Activated CD4-positive, alpha-beta T cell treated with anti-CD3 and anti-CD28 coated beads, Interleukin-2, amount 10 ng/mL, durations not matched to agents 24 days and 14 days (primary cell): ENCODE measurements at regions not wholly inside any gene's neighbourhood (a gene's known extent, or its start where the extent isn't known, plus 50 kb on each side); places are given as distances from the start of the nearest gene placed in this dataset.

Experiments used
- DNase-seq: peaks from one replicate; pipeline ENCODE4 v3.0.0; 2022
- H3K27ac Mint-ChIP-seq: one replicate; pipeline ENCODE4 v1.8.0; 2022; ENCODE audit warnings: mild to moderate bottlenecking, mixed read lengths
- H3K27me3 Mint-ChIP-seq: one replicate; pipeline ENCODE4 v1.8.0; 2022; ENCODE audit warnings: mixed read lengths
- H3K36me3 Mint-ChIP-seq: one replicate; pipeline ENCODE4 v1.8.0; 2022; ENCODE audit warnings: low read depth, mild to moderate bottlenecking, mixed read lengths
- H3K4me1 Mint-ChIP-seq: one replicate; pipeline ENCODE4 v1.8.0; 2021; ENCODE audit warnings: mixed read lengths
- H3K4me3 Mint-ChIP-seq: one replicate; pipeline ENCODE4 v1.8.0; 2022; ENCODE audit warnings: mild to moderate bottlenecking, moderate library complexity, mixed read lengths
- H3K9me3 Mint-ChIP-seq: one replicate; pipeline ENCODE4 v1.8.0; 2021; ENCODE audit warnings: mixed read lengths
- intact Hi-C: fragments of 100-400 bp; cut with micrococcal nuclease; formaldehyde crosslinking; loops from one replicate; pipeline ENCODE4 v1.15.1; 2023

GRCh38 chr9:11892401-11892800 is 800.8 kb upstream of the TYRP1 start:
- Mint-ChIP-seq H3K27me3 (no peaks in the 10 kb centered on the region), H3K4me3 (no peak overlapping the region), H3K36me3 (no peaks in the 10 kb centered on the region), H3K27ac (no peak overlapping the region), H3K4me1 (no peaks in the 10 kb centered on the region), H3K9me3 (peaks cover 7% of the 10 kb centered on the region)
- intact Hi-C loops, result no loop called here
- no peak for DNase-seq

GRCh38 chr9:11893331-11893730 is 799.9 kb upstream of the TYRP1 start:
- DNase-seq, result no peak
- Mint-ChIP-seq H3K27ac (no peak overlapping the region), H3K4me1 (no peaks in the 10 kb centered on the region), H3K27me3 (no peaks in the 10 kb centered on the region), H3K4me3 (no peak overlapping the region), H3K36me3 (no peaks in the 10 kb centered on the region), H3K9me3 (peaks cover 7% of the 10 kb centered on the region)
- intact Hi-C loops, result no loop called here

DNA sequence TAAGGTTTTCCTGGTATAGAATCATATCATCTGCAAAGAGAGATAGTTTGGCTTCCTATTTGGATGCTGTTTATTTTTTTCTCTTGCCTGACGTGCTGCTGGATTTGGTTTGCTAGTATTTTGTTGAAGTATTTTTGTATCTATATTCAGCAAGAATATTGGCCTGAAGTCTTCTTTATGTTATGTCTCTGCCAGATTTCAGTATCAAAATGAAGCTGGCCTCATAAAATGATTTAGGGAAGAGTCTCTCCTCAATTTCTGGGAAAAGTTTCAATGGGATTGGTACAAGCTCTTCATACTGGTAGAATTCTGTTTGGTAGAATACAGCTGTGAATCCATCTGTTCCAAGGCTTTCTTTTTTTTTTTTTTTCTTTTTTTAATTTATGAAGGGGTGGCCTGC is 799.0 kb upstream of the TYRP1 start:
- Mint-ChIP-seq H3K4me1 (no peaks in the 10 kb centered on the region), H3K9me3 (peaks cover 7% of the 10 kb centered on the region), H3K36me3 (no peaks in the 10 kb centered on the region), H3K27me3 (no peaks in the 10 kb centered on the region), H3K4me3 (no peak overlapping the region), H3K27ac (no peak overlapping the region)
- intact Hi-C loops, result no loop called here
- no peak for DNase-seq

DNA sequence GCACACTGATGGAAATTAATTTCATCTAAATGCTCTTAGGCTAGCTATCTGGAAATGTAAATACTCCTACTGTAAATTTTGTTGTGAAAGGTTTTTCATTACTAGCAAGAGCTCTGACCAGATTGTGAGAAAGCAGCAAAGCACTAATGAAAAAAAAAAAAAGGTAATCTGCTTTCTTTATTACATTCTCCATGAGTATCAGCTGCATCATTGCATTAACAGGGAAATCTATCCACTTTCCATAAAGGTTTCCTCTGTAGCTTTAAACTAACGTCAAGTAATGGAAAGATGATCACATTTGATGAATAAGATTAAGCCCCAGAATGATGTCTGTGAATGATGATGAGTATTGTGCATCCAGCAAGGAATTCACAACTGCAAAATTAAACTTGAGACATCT is 790.6 kb upstream of the TYRP1 start:
- H3K36me3 Mint-ChIP-seq, result no peaks in the 10 kb centered on the region
- no peaks in the 10 kb centered on the region for H3K4me1 Mint-ChIP-seq
- no peak for DNase-seq
- no peak overlapping the region for H3K27ac Mint-ChIP-seq
- intact Hi-C loops, result no loop called here
- peaks cover 3% of the 10 kb centered on the region for H3K9me3 Mint-ChIP-seq
- H3K27me3 Mint-ChIP-seq, result no peaks in the 10 kb centered on the region
- H3K4me3 Mint-ChIP-seq, result no peak overlapping the region

DNA sequence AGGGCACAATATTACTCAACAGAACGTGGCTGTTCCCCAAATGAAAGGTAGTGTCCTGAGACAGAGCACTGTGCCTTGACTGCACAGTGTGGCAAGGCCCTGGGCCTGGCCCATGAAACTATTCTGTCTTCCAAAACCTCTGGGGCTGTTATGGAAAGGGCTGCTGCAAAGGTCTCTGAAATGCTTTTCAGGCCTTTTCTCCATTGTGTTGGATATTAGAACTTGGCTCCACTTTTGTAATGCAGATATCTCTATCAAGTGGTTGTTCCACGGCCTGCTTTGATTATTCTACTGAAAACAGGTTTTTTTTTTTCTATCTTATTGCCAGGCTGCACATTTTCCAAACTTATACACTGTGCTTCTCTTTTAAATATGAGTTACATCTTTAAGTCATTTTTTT is 777.5 kb upstream of the TYRP1 start:
- H3K9me3 Mint-ChIP-seq, result peaks cover 16% of the 10 kb centered on the region
- no peak overlapping the region for H3K27ac Mint-ChIP-seq
- H3K4me3 Mint-ChIP-seq, result no peak overlapping the region
- no peaks in the 10 kb centered on the region for H3K36me3 Mint-ChIP-seq
- no peaks in the 10 kb centered on the region for H3K4me1 Mint-ChIP-seq
- no peaks in the 10 kb centered on the region for H3K27me3 Mint-ChIP-seq
- DNase-seq, result no peak
- intact Hi-C loops, result no loop called here

DNA sequence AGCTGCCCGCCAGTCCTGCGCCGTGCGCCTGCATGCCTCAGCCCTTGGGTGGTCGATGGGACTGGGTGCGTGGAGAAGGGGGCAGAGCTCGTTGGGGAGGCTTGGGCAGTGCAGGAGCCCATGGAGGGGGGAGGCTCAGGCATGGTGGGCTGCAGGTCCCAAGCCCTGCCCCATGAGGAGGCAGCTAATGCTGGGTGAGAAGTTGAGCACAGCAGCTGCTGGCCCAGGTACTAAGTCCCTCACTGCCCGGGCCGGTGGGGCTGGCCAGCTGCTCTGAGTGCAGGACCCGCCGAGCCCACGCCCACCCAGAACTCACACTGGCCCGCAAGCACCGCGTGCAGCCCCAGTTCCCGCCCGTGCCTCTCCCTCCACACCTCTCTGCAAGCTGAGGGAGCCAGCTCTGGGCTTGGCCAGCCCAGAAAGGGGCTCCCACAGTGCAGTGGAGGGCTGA is 764.3 kb upstream of the TYRP1 start:
- H3K36me3 Mint-ChIP-seq, result no peaks in the 10 kb centered on the region
- H3K4me1 Mint-ChIP-seq, result no peaks in the 10 kb centered on the region
- DNase-seq, result no peak
- no peak overlapping the region for H3K4me3 Mint-ChIP-seq
- no peaks in the 10 kb centered on the region for H3K9me3 Mint-ChIP-seq
- no peak overlapping the region for H3K27ac Mint-ChIP-seq
- H3K27me3 Mint-ChIP-seq, result no peaks in the 10 kb centered on the region
- intact Hi-C loops, result no loop called here

DNA sequence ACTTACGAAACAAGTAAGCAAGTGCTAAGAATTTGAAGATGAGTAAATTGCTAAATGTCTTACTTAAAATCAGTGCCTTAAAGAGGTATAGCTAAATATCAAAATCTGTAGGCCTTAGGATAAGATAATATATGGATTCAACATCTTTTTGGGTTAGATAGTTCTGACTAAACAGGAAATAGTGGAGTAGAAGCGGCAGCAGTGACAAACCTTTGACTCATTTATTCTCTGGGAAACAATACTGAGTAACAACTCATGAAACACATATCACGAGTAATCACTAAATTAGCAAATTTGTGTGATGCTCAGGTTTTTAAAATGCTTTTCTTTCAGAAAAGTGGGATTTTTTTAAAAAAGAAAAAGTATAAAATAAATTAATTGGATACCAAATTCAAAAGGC is 762.1 kb upstream of the TYRP1 start:
- H3K4me1 Mint-ChIP-seq, result no peaks in the 10 kb centered on the region
- H3K36me3 Mint-ChIP-seq, result no peaks in the 10 kb centered on the region
- no peak overlapping the region for H3K27ac Mint-ChIP-seq
- no peak overlapping the region for H3K4me3 Mint-ChIP-seq
- intact Hi-C loops, result no loop called here
- DNase-seq, result no peak
- no peaks in the 10 kb centered on the region for H3K9me3 Mint-ChIP-seq
- no peaks in the 10 kb centered on the region for H3K27me3 Mint-ChIP-seq

DNA sequence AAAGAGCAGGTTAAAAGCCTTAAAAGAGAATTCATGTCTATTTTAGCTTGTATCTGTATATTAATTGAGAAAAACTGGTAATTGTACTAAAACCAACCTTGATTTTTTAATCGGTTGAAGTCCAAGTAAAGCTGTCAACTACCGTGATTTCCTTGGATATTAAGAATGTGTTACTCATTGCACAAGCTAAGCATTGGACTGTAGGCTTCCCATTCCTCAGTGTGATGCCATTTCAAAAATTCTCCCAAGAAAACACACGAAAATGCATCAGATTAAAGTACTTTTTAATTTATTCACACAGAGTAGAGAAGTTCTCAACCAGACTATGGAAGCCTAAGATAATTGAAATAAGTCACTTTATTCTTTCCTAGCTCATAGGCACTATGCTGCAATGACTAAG is 761.4 kb upstream of the TYRP1 start:
- Mint-ChIP-seq H3K4me1 (no peaks in the 10 kb centered on the region), H3K27me3 (no peaks in the 10 kb centered on the region), H3K4me3 (no peak overlapping the region), H3K27ac (no peak overlapping the region), H3K9me3 (peaks cover 4% of the 10 kb centered on the region), H3K36me3 (no peaks in the 10 kb centered on the region)
- intact Hi-C loops, result no loop called here
- DNase-seq, result no peak

- Mint-ChIP-seq H3K27me3 (no peaks in the 10 kb centered on the region), H3K4me3 (no peak overlapping the region)
- intact Hi-C loops, result no loop called here
These were observed 759.3 kb upstream of the TYRP1 start for GRCh38 chr9:11933926-11934325.

DNA sequence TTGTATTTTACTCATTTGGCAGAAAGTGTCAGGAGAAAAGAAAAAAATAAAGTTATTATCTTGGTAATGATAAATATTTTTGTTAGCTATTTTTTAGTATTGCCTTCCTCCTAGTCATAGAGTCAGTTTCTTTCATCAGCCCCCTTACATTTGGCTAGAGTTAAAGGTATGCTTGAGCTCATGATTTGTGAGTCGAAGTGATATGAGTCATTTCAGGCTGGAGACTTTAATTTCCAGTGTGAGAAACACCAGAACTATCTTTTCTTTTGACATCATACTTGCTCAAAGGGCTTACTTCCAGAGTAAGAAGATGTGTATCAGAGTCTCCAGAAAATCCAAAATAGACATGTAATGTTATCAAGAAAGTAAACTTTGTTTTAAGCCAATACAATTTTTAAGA is 746.7 kb upstream of the TYRP1 start:
- Mint-ChIP-seq H3K4me1 (no peaks in the 10 kb centered on the region), H3K36me3 (no peaks in the 10 kb centered on the region), H3K27ac (no peak overlapping the region), H3K27me3 (no peaks in the 10 kb centered on the region), H3K4me3 (no peak overlapping the region), H3K9me3 (peaks cover 13% of the 10 kb centered on the region)
- DNase-seq, result no peak
- intact Hi-C loops, result no loop called here

More at GRCh38 chr9:11933926-11934325, 759.3 kb upstream of the TYRP1 start:
- Mint-ChIP-seq H3K27ac (no peak overlapping the region), H3K4me1 (no peaks in the 10 kb centered on the region), H3K9me3 (peaks cover 4% of the 10 kb centered on the region), H3K36me3 (no peaks in the 10 kb centered on the region)
- no peak for DNase-seq

GRCh38 chr9:11962327-11962726 is 730.9 kb upstream of the TYRP1 start:
- intact Hi-C loops, result no loop called here
- Mint-ChIP-seq H3K4me3 (no peak overlapping the region), H3K27me3 (no peaks in the 10 kb centered on the region), H3K4me1 (no peaks in the 10 kb centered on the region), H3K9me3 (peaks cover 8% of the 10 kb centered on the region), H3K36me3 (no peaks in the 10 kb centered on the region), H3K27ac (no peak overlapping the region)
- DNase-seq, result no peak

- H3K9me3 Mint-ChIP-seq, result peaks cover 8% of the 10 kb centered on the region
- H3K27ac Mint-ChIP-seq, result no peak overlapping the region
- no peaks in the 10 kb centered on the region for H3K4me1 Mint-ChIP-seq
- DNase-seq, result no peak
- no peak overlapping the region for H3K4me3 Mint-ChIP-seq
- no peaks in the 10 kb centered on the region for H3K36me3 Mint-ChIP-seq
- H3K27me3 Mint-ChIP-seq, result no peaks in the 10 kb centered on the region
- intact Hi-C loops, result no loop called here
These were observed 726.4 kb upstream of the TYRP1 start for GRCh38 chr9:11966786-11967185.

- DNase-seq, result no peak
- H3K27ac Mint-ChIP-seq, result no peak overlapping the region
- H3K36me3 Mint-ChIP-seq, result no peaks in the 10 kb centered on the region
- no peaks in the 10 kb centered on the region for H3K4me1 Mint-ChIP-seq
- H3K4me3 Mint-ChIP-seq, result no peak overlapping the region
- H3K27me3 Mint-ChIP-seq, result no peaks in the 10 kb centered on the region
- H3K9me3 Mint-ChIP-seq, result peaks cover 4% of the 10 kb centered on the region
- intact Hi-C loops, result no loop called here
These were observed 724.6 kb upstream of the TYRP1 start for GRCh38 chr9:11968631-11969030.

GRCh38 chr9:11973011-11973410 is 720.2 kb upstream of the TYRP1 start:
- no peaks in the 10 kb centered on the region for H3K4me1 Mint-ChIP-seq
- no peaks in the 10 kb centered on the region for H3K27me3 Mint-ChIP-seq
- H3K36me3 Mint-ChIP-seq, result no peaks in the 10 kb centered on the region
- H3K27ac Mint-ChIP-seq, result no peak overlapping the region
- no peak for DNase-seq
- intact Hi-C loops, result no loop called here
- H3K9me3 Mint-ChIP-seq, result no peaks in the 10 kb centered on the region
- H3K4me3 Mint-ChIP-seq, result no peak overlapping the region

DNA sequence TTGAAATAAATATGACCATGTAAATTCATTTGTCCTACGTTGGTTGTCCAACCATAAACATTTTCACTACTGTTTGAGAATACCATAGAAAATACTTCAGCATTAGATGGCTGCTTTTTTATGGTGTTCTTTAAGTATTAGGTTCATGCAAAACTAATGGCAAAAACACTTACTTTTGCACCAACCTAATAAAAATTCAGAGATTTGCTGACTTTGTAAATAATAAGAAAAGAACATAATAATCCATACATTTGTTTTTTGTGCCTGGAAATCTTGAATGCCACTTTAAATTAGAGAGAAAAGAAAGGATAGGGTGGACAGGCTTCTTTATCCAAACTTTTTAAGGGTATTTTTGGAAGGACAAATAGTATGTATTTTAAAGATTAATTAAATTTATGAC is 719.7 kb upstream of the TYRP1 start:
- Mint-ChIP-seq H3K4me3 (no peak overlapping the region), H3K27me3 (no peaks in the 10 kb centered on the region), H3K4me1 (no peaks in the 10 kb centered on the region), H3K36me3 (no peaks in the 10 kb centered on the region), H3K9me3 (peaks cover 4% of the 10 kb centered on the region), H3K27ac (no peak overlapping the region)
- intact Hi-C loops, result no loop called here
- DNase-seq, result no peak
